HUES48 (cell line): ENCODE measurements at regions not wholly inside any gene's neighbourhood (a gene's known extent, or its start where the extent isn't known, plus 50 kb on each side); places are given as distances from the start of the nearest gene placed in this dataset.

Experiments used
- H3K27ac ChIP-seq: one replicate; pipeline ENCODE4 v1.7.0; 2013; ENCODE audit warnings: low read depth, low read length, inconsistent platforms
- H3K27me3 ChIP-seq: 2 replicates; pipeline ENCODE4 v1.6.1; 2013; ENCODE audit warnings: mild to moderate bottlenecking, low read length; ENCODE audit not compliant: control insufficient read depth, insufficient read depth
- H3K36me3 ChIP-seq: 2 replicates; pipeline ENCODE4 v1.6.1; 2013; ENCODE audit warnings: low read length; ENCODE audit not compliant: control insufficient read depth, insufficient read depth
- H3K4me1 ChIP-seq: 2 replicates; pipeline ENCODE4 v1.6.1; 2013; ENCODE audit warnings: mild to moderate bottlenecking, low read length; ENCODE audit not compliant: control insufficient read depth, insufficient read depth
- H3K4me3 ChIP-seq: 2 replicates; pipeline ENCODE4 v1.5.1; 2013; ENCODE audit warnings: mild to moderate bottlenecking, low read depth, low read length
- H3K9ac ChIP-seq: 2 replicates; pipeline ENCODE4 v1.6.1; 2013; ENCODE audit warnings: mild to moderate bottlenecking, low read depth, low read length, moderate library complexity
- H3K9me3 ChIP-seq: 2 replicates; pipeline ENCODE4 v1.6.1; 2013; ENCODE audit warnings: low read length; ENCODE audit not compliant: control insufficient read depth, insufficient read depth

GRCh38 chr10:129030603-129030895 lies 436.5 kb upstream of the MGMT start:
- H3K36me3 ChIP-seq, result no peaks in the 10 kb centered on the region
- no peak overlapping the region for H3K9ac ChIP-seq
- H3K9me3 ChIP-seq, result no peaks in the 10 kb centered on the region
- H3K27ac ChIP-seq, result no peak overlapping the region
- no peaks in the 10 kb centered on the region for H3K27me3 ChIP-seq
- H3K4me1 ChIP-seq, result peaks cover 16% of the 10 kb centered on the region
- H3K4me3 ChIP-seq, result no peak overlapping the region

DNA sequence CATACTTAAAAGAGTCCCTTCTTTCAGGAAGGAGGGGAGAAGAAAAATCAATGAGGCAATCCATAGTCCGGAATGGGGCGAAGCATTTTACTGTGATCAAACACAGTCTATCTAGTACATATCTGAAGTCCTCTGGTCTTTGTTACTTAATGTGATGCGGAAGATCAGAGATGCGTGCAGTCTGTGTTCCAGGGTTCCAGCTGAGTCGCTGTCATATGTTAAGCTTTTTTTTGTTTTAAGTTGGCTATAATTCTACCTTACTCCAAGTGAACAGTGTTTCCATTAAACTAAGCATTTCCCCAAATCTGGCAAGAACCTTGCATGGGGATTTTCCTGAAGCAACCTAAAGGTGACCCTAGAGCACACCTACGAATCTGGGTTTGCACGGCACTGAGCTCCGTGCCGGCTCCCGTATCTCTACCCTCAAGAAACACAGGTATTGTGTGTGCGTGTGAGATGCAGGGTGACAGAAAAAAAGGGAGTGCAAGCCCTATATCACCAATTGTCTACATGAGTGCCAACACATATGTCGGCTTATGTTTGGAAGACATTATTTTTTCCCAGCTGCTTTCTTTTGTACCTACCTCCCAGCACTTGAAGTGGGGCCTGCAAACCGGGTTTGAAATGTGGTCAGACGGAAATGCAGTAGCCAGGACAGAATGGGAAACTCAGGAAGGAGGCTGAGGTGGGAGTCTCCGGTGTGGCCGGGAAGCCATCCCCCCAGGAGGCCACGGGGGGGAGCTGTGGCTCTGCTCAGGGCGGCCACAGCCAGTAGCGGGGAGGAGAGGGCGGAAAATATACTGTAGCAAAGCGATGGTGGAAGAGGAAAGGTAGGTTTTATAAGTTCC lies 435.8 kb upstream of the MGMT start:
- Histone ChIP-seq H3K9me3 (no peaks in the 10 kb centered on the region), H3K4me1 (peaks cover 16% of the 10 kb centered on the region), H3K4me3 (no peak overlapping the region), H3K36me3 (no peaks in the 10 kb centered on the region), H3K27me3 (no peaks in the 10 kb centered on the region), H3K9ac (no peak overlapping the region), H3K27ac (no peak overlapping the region)

- H3K36me3 ChIP-seq, result no peaks in the 10 kb centered on the region
- H3K27ac ChIP-seq, result no peak overlapping the region
- no peaks in the 10 kb centered on the region for H3K27me3 ChIP-seq
- no peak overlapping the region for H3K9ac ChIP-seq
- no peak overlapping the region for H3K4me3 ChIP-seq
- H3K9me3 ChIP-seq, result no peaks in the 10 kb centered on the region
- peaks cover 16% of the 10 kb centered on the region for H3K4me1 ChIP-seq
These were observed 435.2 kb upstream of the MGMT start for GRCh38 chr10:129031844-129032150.

DNA sequence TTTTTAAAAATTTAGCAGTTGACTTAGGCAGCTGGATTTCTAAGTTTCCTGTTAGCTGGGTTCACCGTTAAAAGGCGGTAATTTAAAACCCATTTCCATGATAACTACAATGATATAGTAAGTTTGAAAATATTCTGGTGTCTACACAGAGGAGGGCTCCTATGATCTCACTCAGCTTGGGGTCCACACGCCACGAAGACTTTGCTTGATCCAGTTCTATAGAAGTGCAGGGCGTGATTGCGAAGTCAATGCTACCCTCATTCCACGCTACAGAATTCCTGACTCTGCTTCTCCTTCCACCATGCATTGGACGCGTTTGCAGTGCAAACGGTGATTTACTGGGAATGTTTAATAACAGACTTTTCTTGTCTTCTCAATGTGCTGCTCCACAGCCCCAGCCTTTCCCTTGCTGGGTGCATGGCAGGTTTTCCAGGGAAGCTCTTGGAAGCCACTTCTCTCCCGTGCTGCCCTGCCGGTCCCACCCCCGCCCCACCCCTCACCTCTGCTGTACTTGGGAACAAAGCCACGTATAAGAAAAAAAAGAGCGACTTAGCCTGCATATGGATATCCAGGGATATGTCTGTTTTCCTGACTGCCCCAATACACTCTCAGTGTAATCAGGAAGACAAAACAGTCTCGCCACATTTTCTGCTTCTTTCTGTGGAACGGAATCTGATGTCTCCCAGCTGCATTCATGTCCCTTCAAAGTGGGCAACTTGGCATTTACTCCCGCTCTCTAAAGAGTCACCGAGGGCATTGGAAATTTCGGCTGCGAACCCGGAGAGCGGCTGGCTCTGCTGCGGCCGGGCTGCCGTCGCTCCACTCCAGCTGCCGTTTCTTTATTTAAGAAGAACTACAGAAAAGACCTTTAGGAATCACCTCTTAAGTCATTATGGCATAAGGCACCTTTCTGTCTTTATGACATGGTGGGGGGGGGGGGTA lies 434.4 kb upstream of the MGMT start:
- peaks cover 16% of the 10 kb centered on the region for H3K4me1 ChIP-seq
- no peak overlapping the region for H3K27ac ChIP-seq
- H3K4me3 ChIP-seq, result no peak overlapping the region
- H3K27me3 ChIP-seq, result no peaks in the 10 kb centered on the region
- no peaks in the 10 kb centered on the region for H3K9me3 ChIP-seq
- H3K9ac ChIP-seq, result no peak overlapping the region
- H3K36me3 ChIP-seq, result no peaks in the 10 kb centered on the region

DNA sequence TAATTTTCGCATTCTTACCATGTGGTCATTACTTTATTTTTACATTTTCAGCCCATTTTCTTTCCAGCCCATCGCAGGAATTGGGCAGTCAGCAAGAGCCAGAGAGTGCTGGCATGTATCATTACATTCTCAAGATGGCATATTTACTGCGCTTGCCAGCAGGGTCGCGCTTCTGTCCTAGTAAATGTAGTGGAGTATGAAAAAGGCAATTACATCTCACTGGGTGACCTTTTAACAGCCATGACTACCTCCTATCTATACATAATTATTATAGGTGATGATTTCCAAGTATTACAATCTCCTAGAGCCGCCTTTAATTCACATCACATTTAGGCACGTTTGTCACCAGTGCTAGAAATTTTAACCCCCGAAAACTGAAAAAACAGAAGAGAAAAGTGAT lies 433.7 kb upstream of the MGMT start:
- Histone ChIP-seq H3K27ac (no peak overlapping the region), H3K9ac (no peak overlapping the region), H3K36me3 (no peaks in the 10 kb centered on the region), H3K27me3 (no peaks in the 10 kb centered on the region), H3K9me3 (no peaks in the 10 kb centered on the region), H3K4me1 (peaks cover 16% of the 10 kb centered on the region), H3K4me3 (no peak overlapping the region)

DNA sequence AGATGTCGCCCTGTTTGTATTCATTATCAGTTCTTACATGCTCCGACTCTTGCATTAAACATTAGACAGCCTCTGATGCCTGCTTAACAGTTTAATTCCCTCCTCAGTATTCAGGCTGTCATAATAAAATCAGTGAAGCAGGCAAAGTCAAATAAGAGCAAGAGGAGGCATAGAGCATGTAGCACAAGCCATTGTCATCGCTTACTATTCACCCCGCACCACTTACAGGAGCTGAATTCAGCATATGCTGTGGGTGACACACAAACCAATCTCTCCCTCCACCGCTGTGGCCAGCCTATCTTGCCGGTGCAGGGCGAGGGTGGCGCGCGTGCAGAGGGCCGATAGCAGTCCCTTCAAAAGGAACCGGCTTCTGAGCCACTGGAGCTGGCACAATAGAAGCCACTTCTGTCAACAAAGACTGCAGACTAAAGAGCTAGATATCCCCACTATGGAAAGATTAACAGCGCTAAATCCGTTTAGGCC lies 433.2 kb upstream of the MGMT start:
- Histone ChIP-seq H3K9ac (no peak overlapping the region), H3K9me3 (no peaks in the 10 kb centered on the region), H3K27ac (no peak overlapping the region), H3K4me1 (peaks cover 16% of the 10 kb centered on the region), H3K36me3 (no peaks in the 10 kb centered on the region), H3K4me3 (no peak overlapping the region), H3K27me3 (no peaks in the 10 kb centered on the region)

GRCh38 chr10:129035052-129035827 lies 431.8 kb upstream of the MGMT start:
- Histone ChIP-seq H3K4me3 (no peak overlapping the region), H3K9ac (no peak overlapping the region), H3K27me3 (no peaks in the 10 kb centered on the region), H3K9me3 (no peaks in the 10 kb centered on the region), H3K36me3 (no peaks in the 10 kb centered on the region), H3K27ac (no peak overlapping the region), H3K4me1 (peaks cover 22% of the 10 kb centered on the region)

GRCh38 chr10:129038522-129038921 lies 428.5 kb upstream of the MGMT start:
- Histone ChIP-seq H3K4me3 (no peak overlapping the region), H3K9me3 (no peaks in the 10 kb centered on the region), H3K9ac (no peak overlapping the region), H3K4me1 (peaks cover 6% of the 10 kb centered on the region), H3K27ac (no peak overlapping the region), H3K27me3 (no peaks in the 10 kb centered on the region), H3K36me3 (no peaks in the 10 kb centered on the region)

- H3K27ac ChIP-seq, result no peak overlapping the region
- no peaks in the 10 kb centered on the region for H3K36me3 ChIP-seq
- peaks cover 6% of the 10 kb centered on the region for H3K4me1 ChIP-seq
- no peak overlapping the region for H3K9ac ChIP-seq
- no peaks in the 10 kb centered on the region for H3K9me3 ChIP-seq
- no peak overlapping the region for H3K4me3 ChIP-seq
- no peaks in the 10 kb centered on the region for H3K27me3 ChIP-seq
These were observed 427.4 kb upstream of the MGMT start for GRCh38 chr10:129039406-129040370.

GRCh38 chr10:129040377-129040776 lies 426.7 kb upstream of the MGMT start:
- no peak overlapping the region for H3K27ac ChIP-seq
- H3K4me3 ChIP-seq, result no peak overlapping the region
- no peak overlapping the region for H3K9ac ChIP-seq
- no peaks in the 10 kb centered on the region for H3K9me3 ChIP-seq
- H3K36me3 ChIP-seq, result no peaks in the 10 kb centered on the region
- H3K27me3 ChIP-seq, result no peaks in the 10 kb centered on the region
- peaks cover 6% of the 10 kb centered on the region for H3K4me1 ChIP-seq
